ENCODE measurements at regions not wholly inside any gene's neighbourhood (a gene's known extent, or its start where the extent isn't known, plus 50 kb on each side); places are given as distances from the start of the nearest gene placed in this dataset.

DNA sequence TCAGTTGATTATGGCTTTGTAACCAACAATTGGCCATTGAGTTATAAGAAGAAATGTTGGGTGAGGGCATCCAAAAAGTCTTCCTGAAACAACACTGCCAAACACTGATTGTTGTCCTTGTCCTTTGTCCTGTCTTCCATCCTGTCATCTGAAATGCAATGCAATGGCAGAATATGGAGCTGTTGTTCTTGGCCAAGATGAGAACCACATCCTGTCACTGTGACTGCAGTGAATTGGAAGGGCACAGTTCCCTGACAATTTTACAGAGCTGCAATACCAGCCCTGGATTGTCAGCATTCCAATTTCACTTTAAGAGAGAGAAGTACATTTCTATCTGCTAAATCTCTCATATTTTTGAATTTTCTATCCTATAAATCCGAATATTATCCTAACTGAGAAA is 613.3 kb downstream of the FLRT2 start:
- ChIA-PET POLR2A (ENCODE audit: low non-redundant PET) (no interaction called here), CTCF (no interaction called here)
- DNase-seq (ENCODE audit: low spot score), result no peak
- intact Hi-C loops (cut with micrococcal nuclease; ENCODE audit: unreplicated experiment), result loop anchor here (10.0 kb wide), 1 partner anchor 512 kb away; no protein-coding TSS in a partner anchor
- Histone ChIP-seq H3K27me3 (replicated peaks; ENCODE audit: insufficient read depth, low read depth, low read length, poor library complexity) (no peaks in the 10 kb centered on the region), H3K9me3 (ENCODE audit: low read depth, low read length, poor library complexity, severe bottlenecking) (no peaks in the 10 kb centered on the region), H3K27ac (ENCODE audit: low read depth, low read length, poor library complexity, severe bottlenecking) (no peak overlapping the region), H3K36me3 (ENCODE audit: insufficient read depth, low read length, poor library complexity, severe bottlenecking) (no peaks in the 10 kb centered on the region), H3K4me3 (ENCODE audit: low read depth, low read length, poor library complexity, severe bottlenecking) (no peak overlapping the region), H3K4me1 (ENCODE audit: insufficient read depth, low read length, poor library complexity, severe bottlenecking) (peaks cover 8% of the 10 kb centered on the region)
- TF ChIP-seq, protein P1, sequence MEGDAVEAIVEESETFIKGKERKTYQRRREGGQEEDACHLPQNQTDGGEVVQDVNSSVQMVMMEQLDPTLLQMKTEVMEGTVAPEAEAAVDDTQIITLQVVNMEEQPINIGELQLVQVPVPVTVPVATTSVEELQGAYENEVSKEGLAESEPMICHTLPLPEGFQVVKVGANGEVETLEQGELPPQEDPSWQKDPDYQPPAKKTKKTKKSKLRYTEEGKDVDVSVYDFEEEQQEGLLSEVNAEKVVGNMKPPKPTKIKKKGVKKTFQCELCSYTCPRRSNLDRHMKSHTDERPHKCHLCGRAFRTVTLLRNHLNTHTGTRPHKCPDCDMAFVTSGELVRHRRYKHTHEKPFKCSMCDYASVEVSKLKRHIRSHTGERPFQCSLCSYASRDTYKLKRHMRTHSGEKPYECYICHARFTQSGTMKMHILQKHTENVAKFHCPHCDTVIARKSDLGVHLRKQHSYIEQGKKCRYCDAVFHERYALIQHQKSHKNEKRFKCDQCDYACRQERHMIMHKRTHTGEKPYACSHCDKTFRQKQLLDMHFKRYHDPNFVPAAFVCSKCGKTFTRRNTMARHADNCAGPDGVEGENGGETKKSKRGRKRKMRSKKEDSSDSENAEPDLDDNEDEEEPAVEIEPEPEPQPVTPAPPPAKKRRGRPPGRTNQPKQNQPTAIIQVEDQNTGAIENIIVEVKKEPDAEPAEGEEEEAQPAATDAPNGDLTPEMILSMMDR (conservative IDR thresholded peaks at IDR 0.05; ENCODE audit: low read depth, low read length), result no peak
- TF ChIP-seq EZH2 (IDR thresholded peaks at IDR 0.05; ENCODE audit: borderline replicate concordance, low read depth, low read length, poor library complexity, severe bottlenecking), result no peak
- no TSS peak for BruUV-seq (replicated peaks)

DNA sequence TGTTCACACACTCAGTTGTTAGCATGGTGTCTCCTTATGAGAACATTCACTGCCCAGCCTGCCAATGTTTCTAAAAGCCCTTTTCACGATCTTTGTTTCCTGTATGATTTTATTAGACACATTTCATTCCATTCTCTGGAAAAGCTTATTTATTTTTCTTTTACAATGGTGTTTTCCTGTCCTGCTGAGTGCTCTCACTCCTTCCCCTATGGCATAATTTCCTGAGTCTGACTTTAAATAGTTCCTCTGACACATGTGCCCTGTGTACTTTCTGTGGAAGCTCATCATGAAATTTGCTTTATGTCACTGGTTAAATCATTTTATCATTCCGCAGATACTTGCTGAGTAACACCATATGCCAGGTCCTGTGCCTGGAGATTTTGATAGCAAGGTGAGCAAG is 612.0 kb downstream of the FLRT2 start:
- no TSS peak for BruUV-seq (replicated peaks)
- H3K4me1 ChIP-seq (ENCODE audit: insufficient read depth, low read length, poor library complexity, severe bottlenecking), result peaks cover 8% of the 10 kb centered on the region
- H3K36me3 ChIP-seq (ENCODE audit: insufficient read depth, low read length, poor library complexity, severe bottlenecking), result no peaks in the 10 kb centered on the region
- H3K27ac ChIP-seq (ENCODE audit: low read depth, low read length, poor library complexity, severe bottlenecking), result peak overlapping the region; percentile 33
- peak; percentile 82 for DNase-seq (ENCODE audit: low spot score)
- CTCF ChIA-PET, result no interaction called here
- no peak overlapping the region for H3K4me3 ChIP-seq (ENCODE audit: low read depth, low read length, poor library complexity, severe bottlenecking)
- POLR2A ChIA-PET (ENCODE audit: low non-redundant PET), result no interaction called here
- intact Hi-C loops (cut with micrococcal nuclease; ENCODE audit: unreplicated experiment), result loop anchor here (10.0 kb wide), 1 partner anchor 513 kb away; no protein-coding TSS in a partner anchor
- TF ChIP-seq, protein P1 (conservative IDR thresholded peaks at IDR 0.05; ENCODE audit: low read depth, low read length), result no peak
- no peak for TF ChIP-seq EZH2 (IDR thresholded peaks at IDR 0.05; ENCODE audit: borderline replicate concordance, low read depth, low read length, poor library complexity, severe bottlenecking)
- H3K9me3 ChIP-seq (ENCODE audit: low read depth, low read length, poor library complexity, severe bottlenecking), result peaks cover 10% of the 10 kb centered on the region
- no peaks in the 10 kb centered on the region for H3K27me3 ChIP-seq (replicated peaks; ENCODE audit: insufficient read depth, low read depth, low read length, poor library complexity)

DNA sequence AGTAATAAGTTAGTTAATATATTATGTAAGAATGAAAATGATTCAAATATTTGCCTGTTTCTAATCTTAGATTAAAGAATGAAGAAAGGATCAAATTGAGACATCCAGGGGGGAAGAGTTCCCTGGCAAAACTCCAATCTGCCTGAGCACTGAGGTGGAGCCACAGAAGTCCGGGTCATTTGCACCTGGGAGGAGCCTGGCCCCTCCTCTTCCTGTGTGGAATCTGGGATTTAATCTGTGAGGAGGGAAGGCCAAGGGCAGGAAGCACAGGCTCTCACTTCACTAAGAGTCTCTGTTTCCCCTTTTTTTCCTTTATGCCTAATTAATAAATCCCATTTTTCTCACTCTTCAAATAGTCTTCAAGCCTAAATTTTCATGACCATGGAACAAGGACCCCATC is 599.5 kb downstream of the FLRT2 start:
- Histone ChIP-seq H3K4me3 (ENCODE audit: low read depth, low read length, poor library complexity, severe bottlenecking) (no peak overlapping the region), H3K36me3 (ENCODE audit: insufficient read depth, low read length, poor library complexity, severe bottlenecking) (no peaks in the 10 kb centered on the region), H3K4me1 (ENCODE audit: insufficient read depth, low read length, poor library complexity, severe bottlenecking) (no peaks in the 10 kb centered on the region), H3K27ac (ENCODE audit: low read depth, low read length, poor library complexity, severe bottlenecking) (no peak overlapping the region), H3K27me3 (replicated peaks; ENCODE audit: insufficient read depth, low read depth, low read length, poor library complexity) (no peaks in the 10 kb centered on the region), H3K9me3 (ENCODE audit: low read depth, low read length, poor library complexity, severe bottlenecking) (no peaks in the 10 kb centered on the region)
- CTCF ChIA-PET, result no interaction called here
- POLR2A ChIA-PET (ENCODE audit: low non-redundant PET), result no interaction called here
- DNase-seq (ENCODE audit: low spot score), result no peak
- intact Hi-C loops (cut with micrococcal nuclease; ENCODE audit: unreplicated experiment), result no loop called here
- no peak for TF ChIP-seq EZH2 (IDR thresholded peaks at IDR 0.05; ENCODE audit: borderline replicate concordance, low read depth, low read length, poor library complexity, severe bottlenecking)
- TF ChIP-seq, protein P1 (conservative IDR thresholded peaks at IDR 0.05; ENCODE audit: low read depth, low read length), result no peak
- no TSS peak for BruUV-seq (replicated peaks)
